GM21737 (cell line): ENCODE measurements at regions not wholly inside any gene's neighbourhood (a gene's known extent, or its start where the extent isn't known, plus 50 kb on each side); places are given as distances from the start of the nearest gene placed in this dataset.

Source experiments
- ATAC-seq: cut with Tn5 transposase; IDR thresholded peaks from one replicate; pipeline ENCODE4 v1.9.1; 2021; ENCODE audit warnings: mild to moderate bottlenecking, moderate library complexity; ENCODE audit not compliant: unreplicated experiment

GRCh38 chr3:72571052-72571451 is 277.2 kb downstream of the SHQ1 start:
- no peak for ATAC-seq

- no peak for ATAC-seq
Measured at GRCh38 chr3:72569754-72570440, 278.3 kb downstream of the SHQ1 start.

DNA sequence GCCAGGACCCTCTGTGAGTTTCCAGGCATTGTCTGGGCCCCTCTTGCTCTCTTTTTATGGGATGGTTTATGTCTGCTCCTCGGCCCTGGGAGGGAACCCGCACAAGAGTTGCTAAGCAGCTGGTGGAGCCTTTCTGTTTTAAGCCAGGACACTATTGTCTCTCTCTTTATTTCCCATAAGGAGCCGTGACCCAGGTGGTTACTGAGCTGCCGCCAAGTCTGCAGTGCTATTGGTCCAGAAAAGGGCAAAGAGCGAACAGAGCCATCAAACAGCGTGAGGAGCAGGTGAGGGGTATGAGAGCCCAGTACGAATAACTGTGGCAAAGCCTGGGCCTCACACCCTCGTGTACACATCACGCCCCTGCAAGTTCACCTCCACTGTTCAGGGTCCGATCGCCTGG is 280.2 kb downstream of the SHQ1 start:
- ATAC-seq = no peak

DNA sequence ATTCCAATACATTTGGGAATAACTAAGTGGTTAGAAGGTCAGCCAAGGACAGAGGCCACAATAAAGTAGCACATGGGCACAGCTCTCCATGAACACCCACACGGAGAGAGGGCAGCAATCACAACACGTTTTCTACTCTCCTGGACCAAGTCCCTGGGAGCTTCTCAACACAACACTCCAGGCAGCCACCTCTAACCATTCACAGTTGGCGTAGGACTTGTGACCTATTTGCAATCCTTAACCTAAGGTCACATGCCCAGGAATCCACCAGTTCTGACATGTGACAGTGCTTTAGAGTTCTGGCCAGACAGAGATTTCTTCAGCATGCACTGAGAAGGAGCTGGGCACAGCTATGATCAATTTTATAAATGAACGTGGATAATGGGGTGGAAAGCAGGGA is 280.8 kb downstream of the SHQ1 start:
- ATAC-seq = no peak

DNA sequence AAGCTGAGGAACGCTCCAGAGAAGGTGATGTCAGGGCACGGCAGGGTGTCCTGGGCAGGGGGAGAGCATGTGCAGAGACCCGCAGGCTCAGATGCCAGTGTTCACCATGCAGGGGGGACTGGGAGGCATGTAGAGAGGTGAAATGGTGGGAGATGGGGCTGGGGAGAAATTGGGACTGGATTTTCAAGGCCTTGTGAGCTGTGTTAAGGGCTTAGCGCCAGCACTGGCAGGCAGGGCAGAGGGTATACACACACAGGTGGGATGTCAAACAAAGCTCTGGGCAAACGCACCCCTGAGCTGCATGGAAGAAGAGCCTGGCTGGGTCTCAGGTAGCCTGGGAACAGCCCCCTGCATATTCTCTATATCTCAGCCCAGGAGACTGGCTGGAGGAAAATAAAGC is 282.7 kb downstream of the SHQ1 start:
- ATAC-seq = no peak

GRCh38 chr3:72563690-72564370 is 284.4 kb downstream of the SHQ1 start:
- ATAC-seq = no peak

DNA sequence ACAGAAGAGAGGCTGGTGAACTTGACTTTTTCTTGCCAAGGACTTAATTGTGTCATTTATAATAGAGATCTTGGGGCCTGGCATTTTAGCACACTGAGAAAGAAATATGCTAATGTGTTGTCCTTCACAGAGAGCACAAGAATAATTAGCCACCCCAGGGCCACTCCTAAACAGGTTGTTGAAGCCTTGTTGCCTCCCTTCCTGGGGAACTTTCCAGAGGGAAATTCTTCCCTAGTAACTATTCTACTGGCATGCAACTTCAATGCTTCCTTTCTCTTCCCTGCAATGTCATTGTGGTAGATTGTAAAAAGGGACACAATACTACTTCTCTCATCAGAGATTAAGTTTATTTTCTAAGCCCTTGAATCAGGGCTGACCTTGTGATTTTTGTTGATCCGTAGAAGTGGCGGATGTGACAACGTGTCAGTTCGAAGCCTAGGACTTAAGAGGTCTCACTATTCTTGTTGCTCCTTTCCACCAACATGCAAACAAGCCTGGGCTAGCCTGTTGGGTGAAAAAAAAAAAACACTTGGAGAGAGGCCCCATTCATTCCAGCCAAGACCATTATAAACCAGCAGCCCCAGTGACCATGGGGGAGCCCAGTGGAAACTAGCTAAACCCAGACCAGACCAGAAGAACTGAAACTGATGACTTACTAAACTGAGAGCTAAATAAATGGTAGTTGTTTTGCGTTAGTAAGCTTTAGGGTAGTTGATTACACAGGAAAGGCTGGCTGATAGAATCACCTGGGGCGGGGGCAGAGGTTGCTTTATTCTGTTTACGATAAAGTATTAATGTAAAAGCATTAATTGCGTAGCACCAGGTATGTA is 287.2 kb downstream of the SHQ1 start:
- ATAC-seq = no peak

GRCh38 chr3:72559385-72559784 is 288.9 kb downstream of the SHQ1 start:
- ATAC-seq = no peak

DNA sequence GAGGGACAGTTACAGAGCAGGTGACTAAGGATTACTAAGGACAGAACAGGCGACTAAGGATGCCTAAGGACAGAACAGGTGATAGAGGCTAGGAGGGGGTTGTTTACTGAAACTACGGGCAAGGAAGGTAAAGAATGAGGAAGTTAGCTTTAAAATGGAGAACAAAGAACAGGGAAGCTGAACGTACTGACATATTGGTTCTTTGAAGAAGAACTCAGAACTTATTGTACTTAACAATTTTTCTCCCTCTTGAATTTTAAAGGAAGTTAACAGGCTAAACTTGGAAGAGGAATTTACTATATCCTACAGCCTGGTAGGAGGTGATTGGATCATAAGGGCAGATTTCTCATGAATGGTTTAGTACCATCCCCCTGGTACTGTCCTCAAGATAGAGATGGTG is 290.2 kb downstream of the SHQ1 start:
- ATAC-seq = no peak

GRCh38 chr3:72555714-72556113 is 292.5 kb downstream of the SHQ1 start:
- ATAC-seq = no peak

DNA sequence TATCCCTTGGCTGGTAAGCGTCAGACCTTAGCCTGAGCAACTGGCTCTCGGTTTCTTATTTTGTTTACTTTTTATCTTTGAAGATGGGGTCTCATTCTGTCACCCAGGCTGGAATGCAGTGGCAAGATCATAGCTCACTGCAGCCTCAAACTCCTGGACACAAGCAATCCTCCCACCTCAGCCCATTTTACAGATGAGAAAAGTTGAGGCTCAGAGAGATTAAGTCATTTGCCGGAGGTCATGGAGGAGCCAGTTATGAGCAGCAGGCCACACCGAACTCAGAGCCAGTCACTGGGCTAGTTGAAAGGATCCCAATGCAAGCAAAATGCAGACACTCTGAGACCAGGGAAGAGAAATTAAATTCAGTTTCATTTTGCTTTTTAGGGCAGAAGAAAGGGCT is 293.6 kb downstream of the SHQ1 start:
- ATAC-seq = no peak

- no peak for ATAC-seq
Measured at GRCh38 chr3:72553298-72553697, 294.9 kb downstream of the SHQ1 start.

GRCh38 chr3:72550582-72551262 is 297.5 kb downstream of the SHQ1 start:
- no peak for ATAC-seq

DNA sequence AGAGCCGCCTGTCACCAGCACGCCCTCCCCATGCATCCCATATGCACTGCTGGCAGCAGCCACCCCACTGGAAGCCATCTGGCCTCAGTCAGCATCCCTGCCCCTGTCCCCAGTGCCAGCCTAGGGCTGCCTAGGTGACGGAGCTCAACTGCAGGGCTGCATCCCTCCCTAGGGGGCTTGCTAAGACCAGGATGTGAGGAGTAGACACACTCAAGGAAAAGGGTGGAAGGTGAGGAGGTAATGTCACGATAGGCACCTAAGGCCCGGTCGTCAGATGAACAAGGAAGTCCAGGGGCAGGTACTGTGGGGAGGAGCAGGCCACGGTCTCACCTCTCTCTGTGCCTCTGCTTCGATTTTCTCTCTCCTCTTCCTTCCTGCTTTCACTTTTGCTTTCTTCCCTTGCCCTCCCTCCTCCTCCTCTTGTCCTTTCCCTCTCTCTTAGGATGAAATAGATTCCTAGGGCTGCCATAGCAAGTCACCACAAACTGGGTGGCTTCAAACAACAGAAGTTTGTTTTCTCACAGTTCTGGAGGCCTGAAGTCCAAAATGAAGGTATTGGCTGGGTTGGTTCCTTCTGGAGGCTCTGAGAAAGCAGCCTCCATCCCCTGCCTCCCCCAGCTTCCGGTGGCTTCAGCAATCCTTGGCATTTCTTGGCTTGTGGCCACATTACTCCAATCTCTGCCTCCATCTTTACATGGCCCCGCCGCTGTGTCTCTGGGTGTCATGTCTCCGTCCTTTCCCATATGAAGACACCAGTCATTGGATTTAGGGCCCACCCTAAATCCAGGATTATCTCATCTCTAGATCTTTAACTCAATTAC is 298.3 kb downstream of the SHQ1 start:
- ATAC-seq = no peak

- no peak for ATAC-seq
Measured at GRCh38 chr3:72548981-72549380, 299.3 kb downstream of the SHQ1 start.

GRCh38 chr3:72548461-72548860 is 299.8 kb downstream of the SHQ1 start:
- no peak for ATAC-seq

GRCh38 chr3:72547183-72547582 is 301.1 kb downstream of the SHQ1 start:
- ATAC-seq = no peak

DNA sequence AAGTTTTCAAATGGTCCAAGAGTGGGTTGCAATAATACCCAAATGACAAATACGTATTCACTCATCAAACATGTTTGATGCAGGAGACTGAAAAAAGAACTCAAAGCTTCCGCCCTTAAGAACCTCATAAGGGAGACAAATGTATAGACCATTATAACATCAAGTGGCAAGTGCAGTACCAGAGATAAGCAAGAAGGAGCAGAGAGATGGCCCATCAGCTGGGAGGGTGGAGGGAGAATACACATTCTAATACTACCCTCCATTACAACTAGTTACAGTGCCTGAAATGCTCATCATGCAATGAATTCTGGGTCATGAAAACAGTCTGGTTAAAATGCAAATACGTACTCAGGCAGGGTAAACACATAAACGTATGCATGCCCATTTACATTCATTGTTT is 304.0 kb downstream of the SHQ1 start:
- no peak for ATAC-seq

DNA sequence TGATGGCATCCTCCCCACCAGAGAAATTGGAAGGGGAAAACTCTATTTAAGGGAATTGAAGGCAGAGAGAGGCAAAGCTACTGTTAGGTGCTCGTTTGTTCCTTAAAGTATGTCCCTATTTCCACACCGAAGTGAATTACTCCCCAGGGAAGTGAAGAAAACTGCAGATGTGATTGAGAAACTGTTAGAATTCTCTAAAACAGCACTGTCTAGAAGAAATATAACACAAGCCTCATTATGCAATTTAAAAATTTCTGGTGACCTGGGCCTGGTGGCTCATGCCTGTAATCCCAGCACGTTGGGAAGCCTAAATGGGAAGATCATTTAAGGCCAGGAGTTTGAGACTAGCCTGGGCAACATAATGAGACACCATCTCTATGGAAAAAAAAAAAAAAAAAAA is 305.0 kb downstream of the SHQ1 start:
- ATAC-seq = no peak

DNA sequence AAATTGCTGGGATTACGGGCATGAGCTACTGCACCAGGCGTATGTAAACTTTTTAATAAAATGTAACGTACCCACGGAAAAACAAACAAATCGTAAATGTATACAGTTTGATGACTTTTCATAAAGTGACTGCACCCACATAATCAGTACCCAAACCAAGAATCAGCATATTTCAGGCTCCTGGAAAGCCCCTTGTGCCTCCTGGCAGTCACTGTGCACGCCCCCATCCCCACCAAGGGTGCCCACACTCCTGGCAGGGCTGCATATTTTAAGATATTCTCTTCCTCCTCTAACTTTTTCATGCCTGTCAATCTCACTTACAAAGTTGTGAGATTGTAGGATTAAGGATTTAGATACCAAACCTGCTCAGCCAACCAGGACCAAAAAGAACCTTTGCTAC is 305.5 kb downstream of the SHQ1 start:
- no peak for ATAC-seq

DNA sequence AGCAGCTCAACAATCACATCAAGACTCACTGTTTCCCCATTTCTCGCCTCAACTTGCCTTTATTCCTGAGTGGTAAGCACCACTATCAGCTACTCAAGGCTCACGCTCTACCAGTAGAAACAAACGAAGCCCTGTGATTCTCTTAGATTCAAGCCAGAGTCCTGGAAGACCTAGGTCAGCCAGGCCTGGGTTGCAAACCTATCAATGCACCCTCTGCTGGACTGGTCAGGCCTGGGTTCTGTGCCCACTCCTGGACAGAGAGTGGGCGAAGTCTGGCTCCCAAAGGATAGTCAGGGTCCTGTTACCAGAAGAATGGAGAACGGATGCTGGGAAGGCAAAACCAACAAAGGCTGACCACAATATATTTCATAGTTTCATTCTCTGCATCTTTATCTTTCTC is 308.4 kb downstream of the SHQ1 start:
- ATAC-seq = no peak
